Lung (tissue), 11 donors: ENCODE measurements at regions not wholly inside any gene's neighbourhood (a gene's known extent, or its start where the extent isn't known, plus 50 kb on each side); places are given as distances from the start of the nearest gene placed in this dataset.

Experiments
- ATAC-seq: fragments of 200-7000 bp; cut with Tn5 transposase; one replicate; pipeline ENCODE4 v1.9.1; 2020; ENCODE audit warnings: moderate number of reproducible peaks; ENCODE audit not compliant: insufficient read depth, low FRiP score
- DNase-seq, 3 donors: peaks; one replicate each; pipeline ENCODE4 v3.0.0-alpha.2; 2013 to 2017
- H3K27ac ChIP-seq, 2 donors: one replicate each; pipeline ENCODE4 v1.5.1; 2013; ENCODE audit warnings: mild to moderate bottlenecking in 2 of 2, moderate library complexity in 2 of 2, control low read depth in 1 of 2, inconsistent platforms in 1 of 2, low read depth in 1 of 2, low read length in 1 of 2
- H3K27me3 ChIP-seq, 3 donors: one replicate each; pipeline ENCODE4 v1.5.1; 2013; ENCODE audit warnings: low read length in 2 of 3; ENCODE audit not compliant: control insufficient read depth in 3 of 3, insufficient read depth in 3 of 3
- H3K36me3 ChIP-seq, 4 donors: one replicate each; pipeline ENCODE4 v1.5.1; 2013; ENCODE audit warnings: low read length in 4 of 4, mild to moderate bottlenecking in 1 of 4, moderate library complexity in 1 of 4; ENCODE audit not compliant: control insufficient read depth in 4 of 4, insufficient read depth in 4 of 4
- H3K4me1 ChIP-seq, 5 donors: one replicate each; pipeline ENCODE4 v1.5.1; 2013; ENCODE audit warnings: low read length in 5 of 5, mild to moderate bottlenecking in 2 of 5, moderate library complexity in 1 of 5; ENCODE audit not compliant: control insufficient read depth in 5 of 5, insufficient read depth in 5 of 5
- H3K4me3 ChIP-seq: one replicate; pipeline ENCODE4 v1.5.1; 2013; ENCODE audit warnings: mild to moderate bottlenecking, control low read depth, moderate library complexity
- H3K9ac ChIP-seq, 2 donors: one replicate each; pipeline ENCODE4 v1.5.1; 2013; ENCODE audit warnings: low read length in 2 of 2, control low read depth in 1 of 2; ENCODE audit not compliant: insufficient read depth in 1 of 2
- H3K9me3 ChIP-seq, 4 donors: one replicate each; pipeline ENCODE4 v1.5.1; 2013; ENCODE audit warnings: low read length in 3 of 4, mild to moderate bottlenecking in 1 of 4, moderate library complexity in 1 of 4; ENCODE audit not compliant: control insufficient read depth in 4 of 4, insufficient read depth in 3 of 4
- WGBS, 2 donors: extraction: QIAGEN DNeasy Blood & Tissue Kit; methylation state at CpG; one replicate each; pipeline ENCODE4 v1.1.7; 2013; 5-methylcytosine and 5-hydroxymethylcytosine counted together
- TF ChIP-seq, protein P1 (sequence below): IDR thresholded peaks from 2 replicates; pipeline ENCODE4 v1.5.1; 2012; ENCODE audit warnings: mild to moderate bottlenecking; ENCODE audit errors: control extremely low read depth, extremely low read depth
- donor health status: control.
- donor health status: control.
- donor health status: Bipolar disorder and iron deficiency.
- donor health status: healthy.
- donor health status: DM: yes; HTN: yes; CAD: no.

DNA sequence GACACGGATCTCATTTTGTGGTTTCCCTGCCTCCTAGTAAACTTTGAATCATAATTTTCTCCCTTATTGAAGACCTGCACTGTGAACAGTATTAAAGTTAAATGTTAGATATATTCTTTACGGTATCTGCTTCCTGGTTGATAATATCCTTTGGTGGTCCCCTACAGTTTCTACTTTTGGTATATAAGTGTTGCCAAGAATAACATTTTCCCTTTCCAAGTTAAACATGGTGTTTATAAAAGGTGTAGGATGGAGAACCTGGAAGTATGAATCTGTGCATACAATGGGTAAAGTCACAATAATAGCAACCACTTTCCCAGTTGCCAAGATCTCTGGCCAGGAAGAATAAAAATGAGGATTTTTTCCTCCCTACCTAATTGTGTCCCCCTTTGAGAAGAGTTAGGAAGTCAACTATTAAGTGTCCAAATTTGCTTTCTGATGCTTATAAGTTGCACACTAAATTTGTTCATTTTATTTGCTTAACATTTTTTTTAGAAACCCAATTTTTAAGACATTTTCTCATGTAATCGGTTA, 201.0 kb upstream of the STK17B start:
- DNase-seq (no peak), ATAC-seq (no peak)
- Histone ChIP-seq H3K4me3 (no peak overlapping the region), H3K9me3 (peaks cover 1 to 7% (median 4%) of the 10 kb centered on the region in 4 donors), H3K4me1 (peaks cover 0 to 7% (median 0%) of the 10 kb centered on the region in 5 donors), H3K36me3 (no peaks in the 10 kb centered on the region), H3K9ac (no peak overlapping the region), H3K27ac (peak overlapping the region in 1 of 2 donors; percentile 70), H3K27me3 (no peaks in the 10 kb centered on the region)
- 67 to 77% methylated on average over 3 of the region's 3 CpGs for WGBS, 2 donors
- TF ChIP-seq, protein P1, sequence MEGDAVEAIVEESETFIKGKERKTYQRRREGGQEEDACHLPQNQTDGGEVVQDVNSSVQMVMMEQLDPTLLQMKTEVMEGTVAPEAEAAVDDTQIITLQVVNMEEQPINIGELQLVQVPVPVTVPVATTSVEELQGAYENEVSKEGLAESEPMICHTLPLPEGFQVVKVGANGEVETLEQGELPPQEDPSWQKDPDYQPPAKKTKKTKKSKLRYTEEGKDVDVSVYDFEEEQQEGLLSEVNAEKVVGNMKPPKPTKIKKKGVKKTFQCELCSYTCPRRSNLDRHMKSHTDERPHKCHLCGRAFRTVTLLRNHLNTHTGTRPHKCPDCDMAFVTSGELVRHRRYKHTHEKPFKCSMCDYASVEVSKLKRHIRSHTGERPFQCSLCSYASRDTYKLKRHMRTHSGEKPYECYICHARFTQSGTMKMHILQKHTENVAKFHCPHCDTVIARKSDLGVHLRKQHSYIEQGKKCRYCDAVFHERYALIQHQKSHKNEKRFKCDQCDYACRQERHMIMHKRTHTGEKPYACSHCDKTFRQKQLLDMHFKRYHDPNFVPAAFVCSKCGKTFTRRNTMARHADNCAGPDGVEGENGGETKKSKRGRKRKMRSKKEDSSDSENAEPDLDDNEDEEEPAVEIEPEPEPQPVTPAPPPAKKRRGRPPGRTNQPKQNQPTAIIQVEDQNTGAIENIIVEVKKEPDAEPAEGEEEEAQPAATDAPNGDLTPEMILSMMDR: no peak

DNA sequence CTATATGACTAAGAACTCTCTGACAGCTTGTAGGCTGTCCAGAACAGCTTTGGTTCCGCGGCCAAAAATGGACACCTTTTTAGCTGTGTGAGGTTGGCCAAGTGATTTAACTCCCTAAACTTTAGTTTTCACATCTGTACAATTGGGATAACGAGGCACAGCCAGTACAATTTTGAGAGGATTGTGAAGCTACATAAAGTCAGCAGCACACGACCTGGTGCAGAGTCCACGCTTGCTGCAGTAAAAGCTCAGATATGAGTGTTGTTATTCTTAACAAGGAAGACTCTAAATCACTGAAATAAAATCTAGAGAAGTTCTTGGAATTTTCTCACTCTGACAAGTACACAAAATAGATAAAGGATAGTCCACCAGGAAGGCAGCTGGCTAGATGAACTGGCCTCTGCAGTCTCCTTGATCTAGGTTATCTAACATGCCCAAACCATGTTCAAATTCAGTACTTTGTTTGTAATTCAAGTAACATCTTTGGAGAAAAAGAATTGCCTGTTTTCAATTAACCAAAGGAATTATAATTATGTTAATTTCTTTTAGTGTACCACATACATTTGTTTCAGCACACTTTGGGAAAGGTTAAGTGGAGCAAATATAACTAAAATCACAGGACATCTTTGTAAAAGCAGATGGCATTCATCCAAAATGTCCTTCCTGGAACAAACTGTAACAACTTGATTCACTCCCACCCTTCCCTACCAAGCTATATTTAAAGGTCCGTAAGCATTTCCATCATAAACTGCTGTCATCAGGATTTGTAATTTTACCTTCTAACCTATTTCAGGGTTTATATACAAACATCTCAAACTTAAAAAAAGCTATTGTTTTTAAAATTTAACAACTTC, 201.7 kb upstream of the STK17B start:
- no peak for ATAC-seq
- Histone ChIP-seq H3K4me3 (no peak overlapping the region), H3K36me3 (no peaks in the 10 kb centered on the region), H3K27ac (peak overlapping the region in 1 of 2 donors; percentile 70), H3K9ac (no peak overlapping the region), H3K9me3 (peaks cover 0 to 7% (median 4%) of the 10 kb centered on the region in 4 donors), H3K27me3 (no peaks in the 10 kb centered on the region), H3K4me1 (peaks cover 0 to 7% (median 0%) of the 10 kb centered on the region in 5 donors)
- WGBS, 2 donors: 60 to 77% methylated on average over 6 of the region's 6 CpGs
- TF ChIP-seq, protein P1: no peak
- DNase-seq: peak in 2 of 3 donors; percentile 15 to 44

DNA sequence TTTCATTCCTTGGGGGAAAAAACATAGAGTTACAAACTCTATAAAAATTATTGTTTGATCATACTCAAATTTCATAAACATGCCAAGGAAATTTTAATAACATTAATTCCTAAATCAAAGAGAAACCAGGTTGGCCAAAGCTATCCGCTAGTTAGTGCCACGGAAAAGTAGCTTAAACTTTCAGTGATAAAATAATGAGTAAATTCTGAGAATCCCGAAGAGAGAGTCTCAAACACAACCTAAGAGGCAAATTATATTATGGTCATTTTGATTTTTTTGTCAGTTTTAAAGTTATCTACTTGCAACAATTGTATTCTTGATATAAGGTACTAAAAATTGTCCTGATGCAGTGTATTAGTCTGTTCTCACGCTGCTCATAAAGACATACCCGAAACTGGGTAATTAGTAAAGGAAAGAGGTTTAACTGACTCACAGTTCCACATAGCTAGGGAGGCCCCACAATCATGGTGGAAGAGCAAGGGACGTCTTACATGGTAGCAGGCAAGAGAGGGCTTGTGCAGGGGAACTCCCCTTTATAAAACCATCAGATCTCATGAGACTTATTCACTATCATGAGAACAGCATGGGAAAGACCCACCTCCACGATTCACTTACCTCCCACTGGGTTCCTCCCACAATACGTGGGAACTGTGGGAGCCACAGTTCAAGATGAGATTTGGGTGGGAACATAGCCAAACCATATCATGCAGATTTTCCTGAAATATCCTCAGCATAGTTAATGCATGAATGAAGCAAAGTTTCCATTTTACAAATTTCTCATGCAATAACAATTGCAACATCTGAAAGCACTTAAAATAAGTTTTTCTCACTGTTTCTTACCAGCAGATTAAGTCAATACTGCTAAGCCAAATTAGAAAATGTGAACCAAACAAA, 205.9 kb upstream of the STK17B start:
- Histone ChIP-seq H3K27me3 (no peaks in the 10 kb centered on the region), H3K36me3 (no peaks in the 10 kb centered on the region), H3K4me1 (peaks cover 0 to 11% (median 0%) of the 10 kb centered on the region in 5 donors), H3K9me3 (no peaks in the 10 kb centered on the region), H3K27ac (no peak overlapping the region), H3K4me3 (no peak overlapping the region), H3K9ac (no peak overlapping the region)
- WGBS, 2 donors: 89% methylated on average over 8 of the region's 8 CpGs
- no peak for ATAC-seq
- DNase-seq: no peak
- TF ChIP-seq, protein P1: no peak
